ENCODE measurements at regions not wholly inside any gene's neighbourhood (a gene's known extent, or its start where the extent isn't known, plus 50 kb on each side); places are given as distances from the start of the nearest gene placed in this dataset.

GRCh38 chr4:73317092-73317491, 58.5 kb upstream of the ANKRD17 start:
- H4K20me1 ChIP-seq (ENCODE audit: insufficient read depth, low read length): no peaks in the 10 kb centered on the region
- no peak for ATAC-seq
- no peak overlapping the region for H3K9ac ChIP-seq (ENCODE audit: insufficient read depth, low read depth, low read length)
- TF ChIP-seq HDAC2 (CRISPR knock-in tag; IDR thresholded peaks at IDR 0.05) (no peak), ZNF740 (CRISPR knock-in tag; IDR thresholded peaks at IDR 0.05) (no peak), ZNF333 (CRISPR knock-in tag; IDR thresholded peaks at IDR 0.05; ENCODE audit: borderline replicate concordance) (no peak), FOXP4 (CRISPR knock-in tag; IDR thresholded peaks at IDR 0.05) (no peak), ZNF383 (CRISPR knock-in tag; IDR thresholded peaks at IDR 0.05; ENCODE audit: borderline replicate concordance) (no peak), ZNF619 (CRISPR knock-in tag; IDR thresholded peaks at IDR 0.05) (no peak), TGIF2 (CRISPR knock-in tag; IDR thresholded peaks at IDR 0.05) (no peak), NFYC (CRISPR knock-in tag; IDR thresholded peaks at IDR 0.05) (no peak), POLR2G (IDR thresholded peaks at IDR 0.05; ENCODE audit: low read depth, low read length) (no peak), YY1 (IDR thresholded peaks at IDR 0.05; ENCODE audit: insufficient read depth, insufficient replicate concordance, low read depth, low read length) (no peak), ZNF24 (IDR thresholded peaks at IDR 0.05) (no peak), KLF6 (CRISPR knock-in tag; IDR thresholded peaks at IDR 0.05) (no peak), KDM2A (CRISPR knock-in tag; IDR thresholded peaks at IDR 0.05; ENCODE audit: borderline replicate concordance, low read depth) (no peak), NONO (IDR thresholded peaks at IDR 0.05) (no peak), NONO (CRISPR knock-in tag; conservative IDR thresholded peaks at IDR 0.05) (no peak), ZNF570 (CRISPR knock-in tag; IDR thresholded peaks at IDR 0.05; ENCODE audit: borderline replicate concordance) (no peak), UBTF (CRISPR knock-in tag; IDR thresholded peaks at IDR 0.05) (no peak), PTBP1 (IDR thresholded peaks at IDR 0.05; ENCODE audit: low read depth, low read length, poor library complexity, severe bottlenecking) (no peak)
- H3K27me3 ChIP-seq (ENCODE audit: control insufficient read depth in 1 of 2, insufficient read depth in 2 of 2, low read length in 2 of 2): no peaks in the 10 kb centered on the region
- POLR2A ChIA-PET: no interaction called here
- no peaks in the 10 kb centered on the region for H3K79me2 ChIP-seq (ENCODE audit: insufficient read depth, low read length)
- peaks cover 21% of the 10 kb centered on the region for H3K4me1 ChIP-seq (ENCODE audit: insufficient read depth, low read length)
- no peak for FAIRE-seq
- no peak overlapping the region for H3K27ac ChIP-seq (ENCODE audit: extremely low read length, insufficient read depth, low read length)
- in situ Hi-C loops (cut with HindIII; ENCODE audit: extremely low pct_ligation_motif_present, low pct_unique_long_range_greater_than_20kb) (loop anchor here (10.0 to 25.0 kb wide), 2 partner anchors 338 to 820 kb away; no protein-coding TSS in a partner anchor), intact Hi-C loops (cut with micrococcal nuclease; ENCODE audit: unreplicated experiment) (no loop called here)
- no peak for DNase-seq (ENCODE audit: low spot score)
- H3K36me3 ChIP-seq (replicated peaks in 1 of 2; ENCODE audit: control insufficient read depth in 1 of 2, insufficient read depth in 2 of 2, low read length in 2 of 2): no peaks in the 10 kb centered on the region
- no peak overlapping the region for H3K4me2 ChIP-seq (ENCODE audit: low read depth, low read length)
- H3K9me3 ChIP-seq (ENCODE audit: low read length): no peaks in the 10 kb centered on the region; the same call in 1 of the 2 replicates
- BruUV-seq (replicated peaks): no TSS peak
- CTCF ChIA-PET (ENCODE audit: low intra/inter-chr PET ratio, low total read pairs): no interaction called here
- 96% methylated on average over 1 of the region's 1 CpG for WGBS (ENCODE audit: low lambda C conversion rate)
- no peak overlapping the region for H2AFZ ChIP-seq (ENCODE audit: low read length)
- H3K4me3 ChIP-seq (replicated peaks in 1 of 3; ENCODE audit: insufficient read depth in 1 of 3, low read depth in 2 of 3, low read length in 3 of 3): no peak overlapping the region
